IPS-15b (cell line): ENCODE measurements at regions not wholly inside any gene's neighbourhood (a gene's known extent, or its start where the extent isn't known, plus 50 kb on each side); places are given as distances from the start of the nearest gene placed in this dataset.

Experiments
- H3K27me3 ChIP-seq: one replicate; pipeline ENCODE4 v1.6.1; 2013; ENCODE audit warnings: low read length; ENCODE audit not compliant: control insufficient read depth, insufficient read depth
- H3K36me3 ChIP-seq: one replicate; pipeline ENCODE4 v1.6.1; 2013; ENCODE audit warnings: low read length; ENCODE audit not compliant: control insufficient read depth, insufficient read depth
- H3K4me1 ChIP-seq: one replicate; pipeline ENCODE4 v1.6.1; 2013; ENCODE audit warnings: mild to moderate bottlenecking, low read length; ENCODE audit not compliant: control insufficient read depth, insufficient read depth
- H3K4me3 ChIP-seq: one replicate; pipeline ENCODE4 v1.5.1; 2013; ENCODE audit warnings: low read depth, low read length
- H3K9ac ChIP-seq: one replicate; pipeline ENCODE4 v1.6.1; 2013; ENCODE audit warnings: low read depth, mild to moderate bottlenecking, low read length
- H3K9me3 ChIP-seq: one replicate; pipeline ENCODE4 v1.6.1; 2013; ENCODE audit warnings: mild to moderate bottlenecking, low read length; ENCODE audit not compliant: control insufficient read depth, insufficient read depth

DNA sequence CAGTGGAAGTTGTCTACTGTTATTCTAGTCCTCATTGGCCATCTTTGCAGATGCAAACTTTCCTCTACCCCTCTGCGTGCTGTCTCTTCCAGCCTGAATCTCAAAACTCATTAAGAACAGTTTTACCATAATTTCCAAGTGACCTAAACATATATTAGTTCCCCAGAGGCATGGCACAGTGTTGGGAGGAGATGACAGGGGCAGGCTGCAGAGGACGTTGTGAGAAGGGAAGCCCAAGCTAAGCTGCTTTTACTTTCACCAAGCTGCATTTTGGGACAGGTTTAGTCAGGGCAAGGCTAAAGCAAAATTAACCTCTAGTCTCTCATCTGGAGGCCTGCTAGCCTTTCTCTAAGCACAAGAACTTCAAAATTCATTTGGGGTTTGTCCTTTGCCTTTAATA lies 318.6 kb upstream of the SATB1 start:
- Histone ChIP-seq H3K27me3 (no peaks in the 10 kb centered on the region), H3K9ac (no peak overlapping the region), H3K36me3 (no peaks in the 10 kb centered on the region), H3K4me1 (no peaks in the 10 kb centered on the region), H3K9me3 (no peaks in the 10 kb centered on the region), H3K4me3 (no peak overlapping the region)

DNA sequence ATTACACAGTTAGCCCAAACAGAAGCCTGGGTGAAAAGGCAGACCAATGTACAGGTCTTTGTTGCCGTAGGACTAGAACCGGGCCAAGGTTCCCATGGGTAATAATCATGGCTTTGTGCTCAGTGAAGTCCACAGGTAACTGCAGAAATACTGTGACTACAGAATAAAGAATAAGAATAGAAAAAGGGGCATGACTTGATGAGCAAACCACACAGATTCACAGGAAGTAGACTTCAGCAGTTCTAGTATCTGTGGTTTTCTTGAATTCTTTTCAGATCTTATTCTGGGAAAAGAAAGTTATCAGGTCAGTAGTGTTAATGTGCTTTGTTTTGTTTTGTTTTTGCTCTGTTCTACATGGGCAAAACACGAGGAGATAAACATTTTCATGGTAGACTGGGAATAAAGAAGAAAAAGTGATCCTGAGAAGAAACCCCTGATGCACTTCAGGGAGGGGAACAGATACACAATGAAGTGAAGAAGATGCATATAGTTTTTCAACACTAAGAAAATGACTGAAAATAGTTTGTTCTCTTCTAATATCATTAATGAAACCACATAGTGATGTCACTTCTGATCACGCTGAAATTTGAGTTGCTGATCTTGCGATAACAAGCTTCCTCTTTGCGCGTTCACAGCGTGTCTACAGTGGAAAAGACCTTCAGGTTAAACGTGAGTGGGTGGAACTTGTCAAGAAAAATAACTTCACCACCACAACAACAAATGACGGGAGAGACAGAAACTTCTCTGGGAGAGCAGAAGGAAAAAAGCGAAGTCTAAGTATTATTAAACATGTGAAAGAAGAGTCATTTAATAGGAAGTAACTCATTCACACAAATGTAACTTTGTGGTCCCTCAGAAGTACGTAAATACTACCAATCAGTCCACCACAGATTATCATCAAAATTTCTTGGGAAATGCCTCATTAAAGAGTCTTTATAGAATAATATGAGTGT lies 315.8 kb upstream of the SATB1 start:
- Histone ChIP-seq H3K36me3 (no peaks in the 10 kb centered on the region), H3K9ac (no peak overlapping the region)

DNA sequence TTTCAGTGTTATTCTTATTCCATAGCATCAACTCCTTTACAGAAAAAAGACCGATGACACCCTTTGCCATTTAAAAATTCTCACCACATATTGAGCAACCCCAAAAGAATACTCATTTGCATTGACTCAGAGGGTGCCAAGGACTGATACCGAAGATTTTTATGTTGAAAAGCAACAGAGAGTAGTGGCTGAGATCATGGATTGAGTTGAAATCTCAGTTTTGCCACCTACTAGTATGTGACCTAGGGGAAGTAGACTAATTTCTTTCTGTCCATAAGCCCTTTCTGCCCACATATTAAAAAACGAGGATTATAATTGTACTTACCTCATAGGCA lies 313.9 kb upstream of the SATB1 start:
- Histone ChIP-seq H3K4me3 (no peak overlapping the region), H3K9ac (no peak overlapping the region), H3K27me3 (no peaks in the 10 kb centered on the region), H3K9me3 (no peaks in the 10 kb centered on the region), H3K4me1 (no peaks in the 10 kb centered on the region), H3K36me3 (no peaks in the 10 kb centered on the region)

More for the DNA sequence above, 315.8 kb upstream of the SATB1 start:
- Histone ChIP-seq H3K9me3 (no peaks in the 10 kb centered on the region), H3K27me3 (no peaks in the 10 kb centered on the region), H3K4me1 (no peaks in the 10 kb centered on the region), H3K4me3 (no peak overlapping the region)

DNA sequence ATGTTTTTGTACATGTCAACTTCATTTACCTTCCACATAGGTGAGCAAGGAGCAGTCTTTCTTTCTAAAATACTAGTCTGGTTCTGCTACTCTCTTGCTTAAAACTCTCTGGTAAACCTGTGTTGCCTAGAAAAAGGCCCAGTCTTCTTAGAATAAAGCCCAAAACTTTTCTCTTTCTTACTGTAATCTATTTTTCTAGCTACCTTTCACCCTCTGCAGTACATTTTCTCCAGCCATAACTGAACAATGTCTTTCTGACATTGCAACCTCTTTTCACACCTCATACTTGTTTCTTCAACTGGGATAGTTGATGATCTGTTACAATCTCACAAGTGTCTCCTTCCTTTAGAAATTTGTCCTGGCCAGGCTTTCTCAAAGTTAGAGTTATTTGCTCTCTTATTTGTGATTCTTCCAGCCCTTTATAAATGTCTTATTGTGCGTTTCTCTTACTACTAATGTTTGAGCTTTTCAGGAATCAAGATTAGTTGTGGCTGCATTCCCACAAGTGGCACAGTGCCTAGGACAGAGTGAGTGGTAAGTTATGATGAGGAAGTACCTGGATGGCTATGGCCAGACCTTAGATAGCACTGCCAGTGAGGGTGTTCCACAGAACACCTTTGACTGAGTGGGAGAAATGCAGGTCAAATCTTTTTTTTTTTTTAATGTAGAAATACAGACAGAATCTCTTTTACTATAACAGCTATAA lies 313.4 kb upstream of the SATB1 start:
- Histone ChIP-seq H3K9ac (no peak overlapping the region), H3K9me3 (no peaks in the 10 kb centered on the region), H3K36me3 (no peaks in the 10 kb centered on the region), H3K27me3 (no peaks in the 10 kb centered on the region), H3K4me1 (no peaks in the 10 kb centered on the region), H3K4me3 (no peak overlapping the region)

DNA sequence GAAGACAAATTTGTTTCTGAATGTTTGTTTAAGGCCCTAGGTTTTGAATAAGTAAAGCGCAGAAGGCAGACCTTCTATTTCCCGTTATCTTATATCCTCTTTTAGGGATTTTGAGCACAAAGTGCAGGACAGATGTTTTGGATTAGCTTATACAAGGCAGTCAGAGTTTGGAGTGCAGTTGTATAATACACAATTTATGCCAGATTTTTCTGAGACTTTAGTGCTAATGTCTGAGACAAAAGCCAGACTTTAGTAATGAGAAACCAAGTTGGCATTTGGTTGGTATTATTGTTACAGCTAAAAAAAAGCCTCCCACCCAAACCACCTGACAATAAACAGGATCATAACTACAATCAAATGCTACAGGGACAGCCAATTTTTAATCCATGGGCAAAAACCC lies 309.9 kb upstream of the SATB1 start:
- Histone ChIP-seq H3K36me3 (no peaks in the 10 kb centered on the region), H3K4me1 (no peaks in the 10 kb centered on the region), H3K4me3 (no peak overlapping the region), H3K27me3 (no peaks in the 10 kb centered on the region), H3K9me3 (no peaks in the 10 kb centered on the region), H3K9ac (no peak overlapping the region)

DNA sequence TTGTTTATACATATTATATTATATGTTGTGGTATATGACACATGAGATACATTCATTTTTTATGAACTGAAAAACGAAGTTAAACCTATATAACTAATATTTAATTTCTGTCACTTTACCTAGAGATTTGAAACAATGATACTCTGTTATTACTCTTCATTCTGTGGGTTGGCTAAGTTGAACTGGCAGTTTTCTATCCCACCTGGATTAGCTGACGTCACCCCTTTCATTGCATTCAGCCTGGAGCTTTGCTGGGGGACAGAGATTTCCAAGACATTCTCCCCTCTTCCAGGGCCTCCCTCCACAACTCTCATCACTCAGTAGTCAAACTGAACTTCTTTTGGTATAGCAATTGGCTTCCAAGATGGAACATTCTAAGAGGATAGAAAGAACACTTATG lies 309.2 kb upstream of the SATB1 start:
- Histone ChIP-seq H3K9ac (no peak overlapping the region), H3K27me3 (no peaks in the 10 kb centered on the region), H3K4me1 (no peaks in the 10 kb centered on the region), H3K9me3 (no peaks in the 10 kb centered on the region), H3K4me3 (no peak overlapping the region), H3K36me3 (no peaks in the 10 kb centered on the region)

DNA sequence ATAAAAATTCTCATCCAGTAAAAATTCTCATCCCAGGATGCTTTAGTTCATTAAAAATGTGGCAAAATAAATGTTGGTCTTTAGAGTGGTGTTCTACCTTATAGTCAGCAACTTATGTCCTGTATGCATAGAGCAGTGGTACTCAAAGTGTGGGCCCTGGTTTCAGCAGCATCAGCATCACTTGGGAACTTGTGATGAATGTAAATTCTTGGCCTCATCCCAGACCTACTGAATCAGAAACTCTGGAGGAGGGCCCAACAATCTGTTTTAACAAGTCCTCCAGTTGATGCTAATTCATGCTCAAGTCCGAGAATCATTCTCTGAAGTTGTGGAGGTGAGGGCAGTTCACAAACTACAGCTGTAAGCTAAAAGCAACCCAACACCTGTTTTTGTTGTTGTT lies 307.3 kb upstream of the SATB1 start:
- Histone ChIP-seq H3K4me3 (no peak overlapping the region), H3K9me3 (no peaks in the 10 kb centered on the region), H3K36me3 (no peaks in the 10 kb centered on the region), H3K4me1 (no peaks in the 10 kb centered on the region), H3K27me3 (no peaks in the 10 kb centered on the region), H3K9ac (no peak overlapping the region)

DNA sequence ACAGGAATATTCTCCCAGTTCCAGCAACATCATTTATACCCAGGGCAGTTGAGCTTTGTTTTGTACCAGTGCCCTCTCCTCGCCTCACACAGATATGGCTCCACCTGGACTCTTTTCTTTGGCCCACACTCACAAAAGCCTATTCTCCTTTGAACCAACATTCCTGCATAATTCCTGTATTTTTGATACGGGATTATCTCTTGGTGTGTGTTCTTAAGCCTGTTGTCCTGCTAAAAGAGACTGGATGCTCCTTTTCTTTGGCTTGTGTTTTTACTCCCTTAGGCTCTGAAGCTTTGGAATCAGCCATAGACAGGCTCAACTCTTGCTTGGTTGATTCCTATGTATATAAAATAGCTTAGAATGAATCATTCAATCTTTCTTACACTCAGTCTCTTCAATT lies 305.4 kb upstream of the SATB1 start:
- H3K9me3 ChIP-seq = no peaks in the 10 kb centered on the region
- no peak overlapping the region for H3K4me3 ChIP-seq
- H3K27me3 ChIP-seq = no peaks in the 10 kb centered on the region
- H3K9ac ChIP-seq = no peak overlapping the region
- H3K4me1 ChIP-seq = no peaks in the 10 kb centered on the region
- H3K36me3 ChIP-seq = no peaks in the 10 kb centered on the region

DNA sequence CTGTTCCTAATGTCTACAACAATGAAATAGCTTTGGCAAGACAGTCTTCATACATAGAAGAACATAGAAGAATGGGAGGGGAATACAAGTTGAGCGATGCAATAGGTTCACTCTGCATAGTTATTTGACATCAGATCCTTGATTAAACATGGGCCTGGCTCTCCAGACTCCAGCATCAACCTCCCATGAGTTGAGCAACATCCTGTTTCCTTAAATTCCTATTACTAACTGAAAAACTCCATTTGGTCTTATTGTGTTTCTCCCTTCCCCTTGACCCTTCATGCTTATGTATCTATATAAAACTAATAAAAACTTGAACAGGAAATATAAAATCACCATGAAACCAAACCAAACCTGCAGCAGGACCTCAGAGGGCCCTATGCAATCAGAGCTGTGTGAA lies 304.5 kb upstream of the SATB1 start:
- H3K4me1 ChIP-seq = no peaks in the 10 kb centered on the region
- no peaks in the 10 kb centered on the region for H3K27me3 ChIP-seq
- H3K9me3 ChIP-seq = no peaks in the 10 kb centered on the region
- H3K4me3 ChIP-seq = no peak overlapping the region
- H3K9ac ChIP-seq = no peak overlapping the region
- no peaks in the 10 kb centered on the region for H3K36me3 ChIP-seq

DNA sequence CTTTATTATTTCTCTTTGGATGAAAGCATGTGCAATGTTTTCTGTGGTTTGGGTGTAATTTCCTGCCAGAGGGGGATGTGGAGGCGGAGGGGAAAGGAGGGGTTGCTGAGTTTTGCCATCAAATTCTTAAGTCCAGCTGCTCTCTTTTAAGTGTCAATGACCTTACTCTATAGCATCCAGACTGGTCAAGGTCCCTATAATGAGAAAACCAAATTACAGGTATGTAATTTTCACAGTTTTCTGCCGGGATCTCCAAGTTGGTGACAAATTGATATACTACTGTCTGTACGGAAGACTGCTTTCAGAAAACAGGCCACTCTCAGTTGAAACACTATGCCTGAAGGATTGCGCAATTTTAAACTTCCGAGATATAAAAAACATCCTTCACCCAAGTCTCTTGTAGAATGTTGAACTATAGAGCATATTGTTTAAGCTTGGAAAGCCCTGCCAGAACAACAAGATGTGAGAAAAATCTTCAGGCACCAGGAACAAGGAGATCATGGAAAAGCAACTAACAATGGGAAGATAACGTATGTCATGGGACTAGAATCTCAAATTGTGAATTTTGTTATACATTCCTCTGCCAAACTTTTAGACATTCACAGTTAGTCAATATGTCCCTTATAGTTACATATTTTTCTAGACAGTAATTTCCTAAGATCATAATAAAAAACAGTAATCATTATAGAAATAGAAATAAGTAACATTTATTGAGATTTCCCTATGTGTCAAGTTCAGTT lies 300.7 kb upstream of the SATB1 start:
- H3K36me3 ChIP-seq = no peaks in the 10 kb centered on the region
- no peak overlapping the region for H3K4me3 ChIP-seq
- no peak overlapping the region for H3K9ac ChIP-seq
- no peaks in the 10 kb centered on the region for H3K9me3 ChIP-seq
- no peaks in the 10 kb centered on the region for H3K4me1 ChIP-seq
- no peaks in the 10 kb centered on the region for H3K27me3 ChIP-seq

DNA sequence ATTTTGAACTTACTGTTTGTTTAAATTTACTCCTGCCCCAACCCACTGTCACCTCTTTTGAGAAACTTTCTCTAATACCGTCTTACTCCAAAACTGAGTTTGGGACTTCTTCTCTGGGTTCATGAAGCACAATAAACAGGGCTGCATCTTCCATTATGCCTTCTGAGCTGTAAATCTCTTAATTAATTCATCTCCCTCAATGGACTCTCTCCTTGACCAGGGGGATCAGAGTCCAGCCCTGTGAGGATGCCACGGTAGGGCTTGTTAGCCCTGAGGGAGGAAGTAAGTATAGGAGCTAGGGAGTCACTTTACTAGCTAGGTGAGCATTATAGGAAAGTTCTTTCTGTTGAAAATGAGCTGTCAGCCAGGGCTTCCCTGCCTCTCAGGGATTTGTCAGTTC lies 299.3 kb upstream of the SATB1 start:
- no peaks in the 10 kb centered on the region for H3K36me3 ChIP-seq

More for the DNA sequence above, 299.3 kb upstream of the SATB1 start:
- no peaks in the 10 kb centered on the region for H3K9me3 ChIP-seq
- H3K9ac ChIP-seq = no peak overlapping the region
- H3K4me3 ChIP-seq = no peak overlapping the region
- no peaks in the 10 kb centered on the region for H3K27me3 ChIP-seq
- H3K4me1 ChIP-seq = no peaks in the 10 kb centered on the region
